OCI-LY1 (cell line): ENCODE measurements at regions not wholly inside any gene's neighbourhood (a gene's known extent, or its start where the extent isn't known, plus 50 kb on each side); places are given as distances from the start of the nearest gene placed in this dataset.

ENCODE experiments used
- H2AFZ ChIP-seq: fragments of 200-600 bp; sonication (generic), shearing (Covaris generic); 2 replicates; pipeline ENCODE4 v1.6.0; 2014; ENCODE audit warnings: antibody characterized with exemption, mild to moderate bottlenecking, low read length
- H3F3A ChIP-seq: fragments of 200-600 bp; sonication (generic), shearing (Covaris generic); 2 replicates; pipeline ENCODE4 v1.6.0; 2014; ENCODE audit warnings: mild to moderate bottlenecking, antibody characterized with exemption, low read length, moderate library complexity; ENCODE audit not compliant: insufficient read depth
- H3K27ac ChIP-seq: fragments of 200-600 bp; sonication (generic); 2 replicates; pipeline ENCODE4 v1.5.1; 2014; ENCODE audit warnings: low read length, mixed run types, mild to moderate bottlenecking, low read depth; ENCODE audit not compliant: poor library complexity, severe bottlenecking
- H3K27me3 ChIP-seq: fragments of 200-600 bp; sonication (generic); 2 replicates; pipeline ENCODE4 v1.6.0; 2014; ENCODE audit warnings: antibody characterized with exemption, mild to moderate bottlenecking, low read length, moderate library complexity; ENCODE audit not compliant: insufficient read depth
- H3K36me3 ChIP-seq: fragments of 200-600 bp; sonication (generic); 2 replicates; pipeline ENCODE4 v1.6.1; 2014; ENCODE audit warnings: mild to moderate bottlenecking, antibody characterized with exemption, low read length, moderate library complexity, mixed read lengths; ENCODE audit not compliant: insufficient read depth
- H3K4me1 ChIP-seq: fragments of 200-600 bp; sonication (generic); 2 replicates; pipeline ENCODE4 v1.5.1; 2014; ENCODE audit warnings: mild to moderate bottlenecking, low read length, moderate library complexity; ENCODE audit not compliant: insufficient read depth, severe bottlenecking
- H3K4me2 ChIP-seq: fragments of 200-600 bp; sonication (generic), shearing (Covaris generic); 2 replicates; pipeline ENCODE4 v1.6.1; 2014; ENCODE audit warnings: low read length
- H3K4me3 ChIP-seq: fragments of 200-600 bp; sonication (generic); 2 replicates; pipeline ENCODE4 v1.5.1; 2014; ENCODE audit warnings: low read length, low read depth, mild to moderate bottlenecking, mixed read lengths; ENCODE audit not compliant: poor library complexity, severe bottlenecking
- H3K79me2 ChIP-seq: fragments of 200-600 bp; shearing (Covaris generic); 2 replicates; pipeline ENCODE4 v1.6.1; 2016; ENCODE audit warnings: mixed run types, low read length, mixed read lengths; ENCODE audit not compliant: insufficient read depth
- H3K9ac ChIP-seq: fragments of 200-600 bp; sonication (generic), shearing (Covaris generic); 2 replicates; pipeline ENCODE4 v1.6.1; 2014; ENCODE audit warnings: mild to moderate bottlenecking, low read length, mixed read lengths
- H3K9me2 ChIP-seq: fragments of 200-600 bp; sonication (generic), shearing (Covaris generic); 2 replicates; pipeline ENCODE4 v1.6.1; 2014; ENCODE audit warnings: low read depth, mild to moderate bottlenecking, low read length, mixed read lengths
- H3K9me3 ChIP-seq: fragments of 200-600 bp; shearing (Covaris generic); 2 replicates; pipeline ENCODE4 v1.6.1; 2014; ENCODE audit warnings: low read length, mixed read lengths
- H4K20me1 ChIP-seq: fragments of 200-600 bp; sonication (generic), shearing (Covaris generic); 2 replicates; pipeline ENCODE4 v1.6.0; 2016; ENCODE audit warnings: mild to moderate bottlenecking, low read length; ENCODE audit not compliant: insufficient read depth
- CTCF ChIP-seq: fragments of 200-600 bp; sonication (generic), shearing (Covaris generic); IDR thresholded peaks from 2 replicates; pipeline ENCODE4 v1.5.1; 2017; ENCODE audit warnings: mild to moderate bottlenecking, antibody characterized with exemption, low read length, moderate library complexity, mixed read lengths
- EZH2 ChIP-seq: fragments of 200-600 bp; sonication (generic), shearing (Covaris generic); IDR thresholded peaks from 2 replicates; pipeline ENCODE4 v1.8.0; 2017; ENCODE audit warnings: borderline replicate concordance, mixed run types, mild to moderate bottlenecking, antibody characterized with exemption, low read length, moderate library complexity, mixed read lengths

- Histone ChIP-seq H3F3A (no peaks in the 10 kb centered on the region), H3K79me2 (no peaks in the 10 kb centered on the region), H3K36me3 (no peaks in the 10 kb centered on the region), H4K20me1 (no peaks in the 10 kb centered on the region), H3K9ac (no peak overlapping the region), H3K9me3 (no peaks in the 10 kb centered on the region), H3K27me3 (no peaks in the 10 kb centered on the region), H3K9me2 (no peaks in the 10 kb centered on the region), H3K4me1 (no peaks in the 10 kb centered on the region), H3K4me2 (no peak overlapping the region), H3K27ac (no peak overlapping the region), H2AFZ (no peak overlapping the region), H3K4me3 (no peak overlapping the region)
- TF ChIP-seq CTCF (no peak), EZH2 (no peak)
These were observed 228.5 kb upstream of the ARGLU1 start for GRCh38 chr13:106796280-106797047.

GRCh38 chr13:106795847-106796246 lies 227.9 kb upstream of the ARGLU1 start:
- Histone ChIP-seq H3K9me2 (no peaks in the 10 kb centered on the region), H3K4me3 (no peak overlapping the region), H4K20me1 (no peaks in the 10 kb centered on the region), H3K27me3 (no peaks in the 10 kb centered on the region), H2AFZ (no peak overlapping the region), H3K27ac (no peak overlapping the region), H3K9me3 (no peaks in the 10 kb centered on the region), H3K36me3 (no peaks in the 10 kb centered on the region), H3K9ac (no peak overlapping the region), H3K79me2 (no peaks in the 10 kb centered on the region), H3K4me1 (no peaks in the 10 kb centered on the region), H3K4me2 (no peak overlapping the region), H3F3A (no peaks in the 10 kb centered on the region)
- TF ChIP-seq EZH2 (no peak), CTCF (no peak)

- Histone ChIP-seq H3K4me2 (no peak overlapping the region), H3F3A (no peaks in the 10 kb centered on the region), H3K79me2 (no peaks in the 10 kb centered on the region), H3K27me3 (no peaks in the 10 kb centered on the region), H2AFZ (no peak overlapping the region), H3K36me3 (no peaks in the 10 kb centered on the region), H3K27ac (no peak overlapping the region), H3K4me1 (no peaks in the 10 kb centered on the region), H3K9ac (no peak overlapping the region), H4K20me1 (no peaks in the 10 kb centered on the region), H3K4me3 (no peak overlapping the region), H3K9me3 (no peaks in the 10 kb centered on the region), H3K9me2 (no peaks in the 10 kb centered on the region)
- TF ChIP-seq EZH2 (no peak), CTCF (no peak)
These were observed 226.2 kb upstream of the ARGLU1 start for GRCh38 chr13:106794117-106794516.
